ENCODE measurements at regions not wholly inside any gene's neighbourhood (a gene's known extent, or its start where the extent isn't known, plus 50 kb on each side); places are given as distances from the start of the nearest gene placed in this dataset.

DNA sequence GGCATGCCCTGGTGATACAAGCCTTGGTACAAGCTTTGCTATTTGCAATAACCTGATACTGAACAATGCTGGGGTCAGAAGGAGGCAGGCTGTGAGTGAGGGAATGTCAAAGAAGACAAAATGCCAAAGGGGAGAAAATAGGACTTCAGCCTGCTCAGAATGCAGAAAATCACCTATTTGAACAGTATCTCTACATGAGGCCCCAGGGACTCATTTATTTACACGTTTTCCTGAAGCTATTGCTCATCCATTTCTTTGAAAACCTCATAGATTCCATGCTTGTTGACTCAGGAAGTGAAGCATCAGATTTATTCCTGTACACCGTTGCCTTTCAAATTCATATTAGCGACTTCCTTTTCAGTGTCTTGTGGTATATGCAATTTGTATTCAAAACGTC is 69.4 kb upstream of the CBLN2 start:
- intact Hi-C loops (cut with micrococcal nuclease) = no loop called here

More for the DNA sequence above, 69.4 kb upstream of the CBLN2 start:
- DNase-seq = no peak
- no peak overlapping the region for H4K5ac ChIP-seq (ENCODE audit: low read depth, low read length)
- ATAC-seq (ENCODE audit: low read depth) = no peak
- no peak overlapping the region for H3K27ac ChIP-seq (ENCODE audit: insufficient read depth, low read length)
- in situ Hi-C loops (cut with MboI; ENCODE audit: low sequenced_read_pairs) (no loop called here), dilution Hi-C loops (cut with HindIII; ENCODE audit: low sequenced_read_pairs, unreplicated experiment) (no loop called here)
- POLR2A ChIA-PET (ENCODE audit: unreplicated experiment) = no interaction called here
- no peak overlapping the region for H3K56ac ChIP-seq (ENCODE audit: extremely low read depth, insufficient read depth, low read length)
- H3K23ac ChIP-seq (ENCODE audit: low read depth, low read length) = no peak overlapping the region
- no peaks in the 10 kb centered on the region for H3K27me3 ChIP-seq (ENCODE audit: control insufficient read depth, insufficient read depth, low read length)
- no peak overlapping the region for H3K4me3 ChIP-seq (ENCODE audit: insufficient read depth, low read depth, low read length)
- no peaks in the 10 kb centered on the region for H3K36me3 ChIP-seq (ENCODE audit: control insufficient read depth, insufficient read depth, low read length)
- H2BK5ac ChIP-seq (ENCODE audit: low read depth, low read length, poor library complexity, severe bottlenecking) = no peak overlapping the region
- no peak overlapping the region for H2BK120ac ChIP-seq (ENCODE audit: low read depth, low read length)
- WGBS, 2 experiments (ENCODE audit: extremely low coverage in 2 of 2, insufficient read length in 1 of 2) = no CpG with 5 or more reads among the region's 4 CpGs
- no peak for TF ChIP-seq NFE2L2 (IDR thresholded peaks at IDR 0.05; ENCODE audit: low read depth, low read length)
- no peaks in the 10 kb centered on the region for H3K79me1 ChIP-seq (ENCODE audit: low read depth in 1 of 2, low read length in 2 of 2)
- H3K14ac ChIP-seq (replicated peaks; ENCODE audit: low read depth, low read length) = no peak overlapping the region
- no peak overlapping the region for H4K8ac ChIP-seq (ENCODE audit: low read depth in 2 of 2, low read length in 2 of 2)
- BruUV-seq (replicated peaks) = no TSS peak
- CTCF ChIA-PET = no interaction called here
- no peak overlapping the region for H4K91ac ChIP-seq (ENCODE audit: insufficient read depth, low read depth, low read length)
- no peak overlapping the region for H2AK5ac ChIP-seq (ENCODE audit: low read depth, low read length)
- no peaks in the 10 kb centered on the region for H4K20me1 ChIP-seq (ENCODE audit: insufficient read depth, low read length)
- H2AFZ ChIP-seq (replicated peaks; ENCODE audit: low read length, poor library complexity) = no peak overlapping the region
- no peak overlapping the region for H3K4ac ChIP-seq (ENCODE audit: low read depth, low read length)
- H3K4me2 ChIP-seq (ENCODE audit: low read depth, low read length) = no peak overlapping the region
- no peak overlapping the region for H2BK15ac ChIP-seq (ENCODE audit: low read depth, low read length)
- H2AK9ac ChIP-seq (replicated peaks; ENCODE audit: low read depth, low read length, poor library complexity) = no peak overlapping the region
- no peak overlapping the region for H2BK20ac ChIP-seq (ENCODE audit: low read depth, low read length)
- peaks cover 2% of the 10 kb centered on the region; the same call in 1 of the 2 replicates for H3K9me3 ChIP-seq (ENCODE audit: control insufficient read depth, insufficient read depth, low read length)
- no peak overlapping the region for H3K18ac ChIP-seq (ENCODE audit: low read depth, low read length)
- H3K9me1 ChIP-seq (ENCODE audit: insufficient read depth, low read length) = no peaks in the 10 kb centered on the region
- H3K9ac ChIP-seq (ENCODE audit: low read depth, low read length) = no peak overlapping the region
- no peaks in the 10 kb centered on the region for H3K4me1 ChIP-seq (ENCODE audit: control insufficient read depth, insufficient read depth, low read length)
